K562 (cell line): ENCODE measurements at regions not wholly inside any gene's neighbourhood (a gene's known extent, or its start where the extent isn't known, plus 50 kb on each side); places are given as distances from the start of the nearest gene placed in this dataset.

Experiments used
- MTF1 ChIP-seq: fragments of 250-450 bp; sonication (Bioruptor Pico); IDR thresholded peaks from 2 replicates; pipeline ENCODE4 v1.9.0; 2021; ENCODE audit warnings: moderate library complexity, mild to moderate bottlenecking, inconsistent platforms, borderline replicate concordance
- SAFB ChIP-seq: fragments of 200-400 bp; formaldehyde crosslinking; IDR thresholded peaks from 2 replicates; pipeline ENCODE4 v1.6.1; 2017; ENCODE audit warnings: low read depth, low read length, borderline replicate concordance
- TF ChIP-seq, protein P1 (sequence below): sonication (generic); formaldehyde crosslinking; IDR thresholded peaks from 2 replicates; pipeline ENCODE4 v1.8.0; 2023; ENCODE audit warnings: missing genetic modification reagents, mild to moderate bottlenecking, borderline replicate concordance
- TF ChIP-seq, protein P2 (sequence below): IDR thresholded peaks from 3 replicates; pipeline ENCODE4 v1.6.1; 2011; ENCODE audit warnings: borderline replicate concordance, mild to moderate bottlenecking, moderate library complexity; ENCODE audit not compliant: insufficient read length; ENCODE audit errors: extremely low read depth
- TF ChIP-seq, protein P3 (sequence below): sonication (generic); formaldehyde crosslinking; IDR thresholded peaks from 2 replicates; pipeline ENCODE4 v1.8.0; 2022; ENCODE audit warnings: mild to moderate bottlenecking, missing genetic modification reagents

DNA sequence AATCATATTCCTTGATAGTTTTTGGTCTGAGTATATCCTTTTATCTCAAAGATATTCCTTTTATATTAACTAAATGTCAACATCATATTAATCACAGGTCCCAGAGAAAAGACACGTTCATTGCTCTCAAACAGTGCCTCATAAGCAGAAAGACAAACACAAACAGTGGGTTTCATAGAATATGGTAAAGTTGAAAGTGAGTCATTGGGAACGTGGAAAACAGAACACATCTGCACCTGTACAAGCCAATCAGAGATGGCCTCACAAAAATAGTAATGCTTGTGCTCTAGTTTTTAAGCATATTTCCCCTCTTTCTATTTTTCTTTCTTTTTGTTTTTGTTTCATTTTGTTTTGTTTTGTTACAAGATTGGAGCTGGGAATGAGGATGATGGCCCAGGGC lies 328.4 kb upstream of the MAP2 start (continued):
- TF ChIP-seq, protein P1, sequence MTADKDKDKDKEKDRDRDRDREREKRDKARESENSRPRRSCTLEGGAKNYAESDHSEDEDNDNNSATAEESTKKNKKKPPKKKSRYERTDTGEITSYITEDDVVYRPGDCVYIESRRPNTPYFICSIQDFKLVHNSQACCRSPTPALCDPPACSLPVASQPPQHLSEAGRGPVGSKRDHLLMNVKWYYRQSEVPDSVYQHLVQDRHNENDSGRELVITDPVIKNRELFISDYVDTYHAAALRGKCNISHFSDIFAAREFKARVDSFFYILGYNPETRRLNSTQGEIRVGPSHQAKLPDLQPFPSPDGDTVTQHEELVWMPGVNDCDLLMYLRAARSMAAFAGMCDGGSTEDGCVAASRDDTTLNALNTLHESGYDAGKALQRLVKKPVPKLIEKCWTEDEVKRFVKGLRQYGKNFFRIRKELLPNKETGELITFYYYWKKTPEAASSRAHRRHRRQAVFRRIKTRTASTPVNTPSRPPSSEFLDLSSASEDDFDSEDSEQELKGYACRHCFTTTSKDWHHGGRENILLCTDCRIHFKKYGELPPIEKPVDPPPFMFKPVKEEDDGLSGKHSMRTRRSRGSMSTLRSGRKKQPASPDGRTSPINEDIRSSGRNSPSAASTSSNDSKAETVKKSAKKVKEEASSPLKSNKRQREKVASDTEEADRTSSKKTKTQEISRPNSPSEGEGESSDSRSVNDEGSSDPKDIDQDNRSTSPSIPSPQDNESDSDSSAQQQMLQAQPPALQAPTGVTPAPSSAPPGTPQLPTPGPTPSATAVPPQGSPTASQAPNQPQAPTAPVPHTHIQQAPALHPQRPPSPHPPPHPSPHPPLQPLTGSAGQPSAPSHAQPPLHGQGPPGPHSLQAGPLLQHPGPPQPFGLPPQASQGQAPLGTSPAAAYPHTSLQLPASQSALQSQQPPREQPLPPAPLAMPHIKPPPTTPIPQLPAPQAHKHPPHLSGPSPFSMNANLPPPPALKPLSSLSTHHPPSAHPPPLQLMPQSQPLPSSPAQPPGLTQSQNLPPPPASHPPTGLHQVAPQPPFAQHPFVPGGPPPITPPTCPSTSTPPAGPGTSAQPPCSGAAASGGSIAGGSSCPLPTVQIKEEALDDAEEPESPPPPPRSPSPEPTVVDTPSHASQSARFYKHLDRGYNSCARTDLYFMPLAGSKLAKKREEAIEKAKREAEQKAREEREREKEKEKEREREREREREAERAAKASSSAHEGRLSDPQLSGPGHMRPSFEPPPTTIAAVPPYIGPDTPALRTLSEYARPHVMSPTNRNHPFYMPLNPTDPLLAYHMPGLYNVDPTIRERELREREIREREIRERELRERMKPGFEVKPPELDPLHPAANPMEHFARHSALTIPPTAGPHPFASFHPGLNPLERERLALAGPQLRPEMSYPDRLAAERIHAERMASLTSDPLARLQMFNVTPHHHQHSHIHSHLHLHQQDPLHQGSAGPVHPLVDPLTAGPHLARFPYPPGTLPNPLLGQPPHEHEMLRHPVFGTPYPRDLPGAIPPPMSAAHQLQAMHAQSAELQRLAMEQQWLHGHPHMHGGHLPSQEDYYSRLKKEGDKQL (CRISPR knock-in tag) = no peak
- TF ChIP-seq, protein P2, sequence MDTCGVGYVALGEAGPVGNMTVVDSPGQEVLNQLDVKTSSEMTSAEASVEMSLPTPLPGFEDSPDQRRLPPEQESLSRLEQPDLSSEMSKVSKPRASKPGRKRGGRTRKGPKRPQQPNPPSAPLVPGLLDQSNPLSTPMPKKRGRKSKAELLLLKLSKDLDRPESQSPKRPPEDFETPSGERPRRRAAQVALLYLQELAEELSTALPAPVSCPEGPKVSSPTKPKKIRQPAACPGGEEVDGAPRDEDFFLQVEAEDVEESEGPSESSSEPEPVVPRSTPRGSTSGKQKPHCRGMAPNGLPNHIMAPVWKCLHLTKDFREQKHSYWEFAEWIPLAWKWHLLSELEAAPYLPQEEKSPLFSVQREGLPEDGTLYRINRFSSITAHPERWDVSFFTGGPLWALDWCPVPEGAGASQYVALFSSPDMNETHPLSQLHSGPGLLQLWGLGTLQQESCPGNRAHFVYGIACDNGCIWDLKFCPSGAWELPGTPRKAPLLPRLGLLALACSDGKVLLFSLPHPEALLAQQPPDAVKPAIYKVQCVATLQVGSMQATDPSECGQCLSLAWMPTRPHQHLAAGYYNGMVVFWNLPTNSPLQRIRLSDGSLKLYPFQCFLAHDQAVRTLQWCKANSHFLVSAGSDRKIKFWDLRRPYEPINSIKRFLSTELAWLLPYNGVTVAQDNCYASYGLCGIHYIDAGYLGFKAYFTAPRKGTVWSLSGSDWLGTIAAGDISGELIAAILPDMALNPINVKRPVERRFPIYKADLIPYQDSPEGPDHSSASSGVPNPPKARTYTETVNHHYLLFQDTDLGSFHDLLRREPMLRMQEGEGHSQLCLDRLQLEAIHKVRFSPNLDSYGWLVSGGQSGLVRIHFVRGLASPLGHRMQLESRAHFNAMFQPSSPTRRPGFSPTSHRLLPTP = no peak
- no peak for TF ChIP-seq MTF1
- TF ChIP-seq SAFB = no peak
- TF ChIP-seq, protein P3, sequence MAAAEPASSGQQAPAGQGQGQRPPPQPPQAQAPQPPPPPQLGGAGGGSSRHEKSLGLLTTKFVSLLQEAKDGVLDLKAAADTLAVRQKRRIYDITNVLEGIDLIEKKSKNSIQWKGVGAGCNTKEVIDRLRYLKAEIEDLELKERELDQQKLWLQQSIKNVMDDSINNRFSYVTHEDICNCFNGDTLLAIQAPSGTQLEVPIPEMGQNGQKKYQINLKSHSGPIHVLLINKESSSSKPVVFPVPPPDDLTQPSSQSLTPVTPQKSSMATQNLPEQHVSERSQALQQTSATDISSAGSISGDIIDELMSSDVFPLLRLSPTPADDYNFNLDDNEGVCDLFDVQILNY (CRISPR knock-in tag) = no peak
